GM12875 (cell line): ENCODE measurements at regions not wholly inside any gene's neighbourhood (a gene's known extent, or its start where the extent isn't known, plus 50 kb on each side); places are given as distances from the start of the nearest gene placed in this dataset.
"Not testable (repeated sequence)": the region's sequence is repeated elsewhere in the genome, so short reads cannot be mapped to it uniquely, and the experiment has no call there.

Experiments
- H3K4me3 ChIP-seq: one replicate; pipeline ENCODE4 v1.5.1; 2011; ENCODE audit warnings: low read depth, low read length, control low read depth
- CTCF ChIP-seq: IDR thresholded peaks from 2 replicates; pipeline ENCODE4 v1.5.1; 2011; ENCODE audit warnings: low read depth, mild to moderate bottlenecking, control low read depth, inconsistent platforms, low read length, moderate library complexity, borderline replicate concordance; ENCODE audit not compliant: insufficient read depth

DNA sequence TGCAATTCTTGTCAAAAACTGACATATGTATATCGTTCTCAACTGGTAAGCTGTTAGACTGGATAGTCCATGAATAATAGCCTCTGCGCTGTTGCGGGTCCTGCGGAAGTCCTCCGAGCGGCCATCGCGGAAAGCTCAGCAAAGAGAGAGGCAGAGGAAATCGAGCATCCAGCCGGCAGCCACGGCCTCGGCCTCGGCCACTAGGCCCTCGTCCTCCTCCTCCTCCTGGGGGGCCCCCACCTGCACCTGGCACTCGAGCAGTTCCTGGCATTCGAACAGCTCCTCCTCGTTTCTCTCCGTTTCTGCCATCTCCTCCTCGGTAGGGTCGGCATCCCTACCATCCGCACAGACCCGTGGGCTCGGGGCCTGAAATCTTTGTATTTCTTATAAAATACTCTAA, 111.2 kb upstream of the CYLC1 start:
- not testable (repeated sequence) for H3K4me3 ChIP-seq

- H3K4me3 ChIP-seq = not testable (repeated sequence)
Measured at GRCh38 chrX:83750451-83750850, 110.5 kb upstream of the CYLC1 start.

- no peak overlapping the region for H3K4me3 ChIP-seq
- TF ChIP-seq CTCF = peak; percentile 43; the same call in 1 of the 2 replicates
Measured at GRCh38 chrX:83759872-83760271, 101.1 kb upstream of the CYLC1 start.

- no peak overlapping the region for H3K4me3 ChIP-seq
- TF ChIP-seq CTCF = peak; percentile 31; the same call in 1 of the 2 replicates
Measured at GRCh38 chrX:83771664-83772063, 89.3 kb upstream of the CYLC1 start.
